GM13977 (cell line): ENCODE measurements at regions not wholly inside any gene's neighbourhood (a gene's known extent, or its start where the extent isn't known, plus 50 kb on each side); places are given as distances from the start of the nearest gene placed in this dataset.

Source experiments
- DNase-seq: peaks from one replicate; pipeline ENCODE4 v3.0.0; 2012; ENCODE audit warnings: low spot score
- in situ Hi-C: fragments of 300-500 bp; cut with MboI; formaldehyde crosslinking; loops from one replicate; pipeline ENCODE4 v1.12.0; 2022; ENCODE audit warnings: low sequenced_read_pairs, low pct_unique_long_range_greater_than_20kb, mixed read lengths, inconsistent platforms; ENCODE audit not compliant: unreplicated experiment
- TF ChIP-seq, protein P1 (sequence below): IDR thresholded peaks from 2 replicates; pipeline ENCODE4 v1.5.1; 2012; ENCODE audit warnings: mild to moderate bottlenecking, control low read depth; ENCODE audit not compliant: insufficient read depth; ENCODE audit errors: extremely low read depth, missing control alignments

DNA sequence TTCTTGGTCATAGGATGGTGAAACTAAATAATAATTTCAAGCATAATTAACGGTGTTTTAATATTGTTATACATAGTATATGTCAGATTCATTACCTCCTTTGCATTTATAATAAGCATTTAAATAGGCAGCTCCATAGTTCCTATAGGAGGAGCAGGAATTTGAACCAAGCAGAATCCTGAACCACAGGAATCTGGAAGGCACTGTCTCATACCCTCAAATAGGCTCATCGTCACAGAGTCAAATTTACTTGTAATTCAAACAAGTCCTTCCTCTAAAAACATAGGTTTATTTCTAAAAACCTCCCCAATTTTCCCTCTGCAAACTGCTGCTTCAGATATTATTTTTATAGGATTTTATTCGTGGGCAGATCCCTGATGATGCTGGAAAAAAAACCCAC is 376.3 kb upstream of the ARHGEF26 start:
- in situ Hi-C loops = no loop called here
- DNase-seq = no peak
- TF ChIP-seq, protein P1, sequence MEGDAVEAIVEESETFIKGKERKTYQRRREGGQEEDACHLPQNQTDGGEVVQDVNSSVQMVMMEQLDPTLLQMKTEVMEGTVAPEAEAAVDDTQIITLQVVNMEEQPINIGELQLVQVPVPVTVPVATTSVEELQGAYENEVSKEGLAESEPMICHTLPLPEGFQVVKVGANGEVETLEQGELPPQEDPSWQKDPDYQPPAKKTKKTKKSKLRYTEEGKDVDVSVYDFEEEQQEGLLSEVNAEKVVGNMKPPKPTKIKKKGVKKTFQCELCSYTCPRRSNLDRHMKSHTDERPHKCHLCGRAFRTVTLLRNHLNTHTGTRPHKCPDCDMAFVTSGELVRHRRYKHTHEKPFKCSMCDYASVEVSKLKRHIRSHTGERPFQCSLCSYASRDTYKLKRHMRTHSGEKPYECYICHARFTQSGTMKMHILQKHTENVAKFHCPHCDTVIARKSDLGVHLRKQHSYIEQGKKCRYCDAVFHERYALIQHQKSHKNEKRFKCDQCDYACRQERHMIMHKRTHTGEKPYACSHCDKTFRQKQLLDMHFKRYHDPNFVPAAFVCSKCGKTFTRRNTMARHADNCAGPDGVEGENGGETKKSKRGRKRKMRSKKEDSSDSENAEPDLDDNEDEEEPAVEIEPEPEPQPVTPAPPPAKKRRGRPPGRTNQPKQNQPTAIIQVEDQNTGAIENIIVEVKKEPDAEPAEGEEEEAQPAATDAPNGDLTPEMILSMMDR = no peak

DNA sequence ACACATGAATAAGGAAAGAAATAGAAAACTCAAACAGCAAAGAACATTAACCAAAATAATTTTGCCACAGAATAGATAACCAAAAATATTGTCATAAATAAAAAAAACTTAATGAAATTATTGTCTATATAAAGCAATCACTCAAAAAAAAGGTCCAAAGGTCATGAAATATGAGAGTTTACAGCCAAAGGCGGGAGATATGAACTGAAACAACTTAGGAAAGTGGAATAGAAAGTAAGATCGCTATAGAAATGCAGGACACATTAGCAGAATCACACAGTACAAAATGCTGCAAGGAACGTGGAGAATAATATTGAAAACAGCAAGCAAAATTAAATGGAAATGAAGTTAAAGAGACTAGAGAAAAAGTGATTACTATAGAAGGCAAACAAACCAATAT is 375.0 kb upstream of the ARHGEF26 start:
- in situ Hi-C loops = no loop called here
- no peak for DNase-seq
- TF ChIP-seq, protein P1 = no peak

DNA sequence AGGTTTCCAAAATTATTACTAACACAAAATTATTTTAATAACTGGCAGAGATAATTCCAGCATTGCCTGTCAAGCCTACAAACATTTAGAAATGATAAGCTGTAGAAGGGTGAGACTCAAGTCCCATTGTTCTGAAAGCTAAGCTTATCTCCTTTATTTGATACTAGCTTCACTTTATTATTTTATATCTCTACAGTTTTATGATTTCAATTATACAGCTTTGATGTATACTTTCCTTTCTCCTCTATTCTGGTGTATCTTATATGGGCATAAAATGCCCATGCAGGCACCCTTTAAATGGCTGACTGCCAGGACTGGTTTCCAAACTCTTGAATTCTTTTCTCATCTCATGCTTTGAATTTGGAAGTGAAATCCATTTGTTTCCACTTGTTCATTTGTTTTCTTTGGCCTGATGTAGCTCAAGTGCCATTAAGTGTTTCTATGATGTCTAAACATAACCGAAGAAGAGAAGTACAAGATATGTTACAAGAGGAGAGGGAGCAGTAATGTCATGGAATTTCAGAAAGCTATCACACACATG is 372.1 kb upstream of the ARHGEF26 start:
- DNase-seq = no peak
- TF ChIP-seq, protein P1 = no peak
- in situ Hi-C loops = no loop called here

DNA sequence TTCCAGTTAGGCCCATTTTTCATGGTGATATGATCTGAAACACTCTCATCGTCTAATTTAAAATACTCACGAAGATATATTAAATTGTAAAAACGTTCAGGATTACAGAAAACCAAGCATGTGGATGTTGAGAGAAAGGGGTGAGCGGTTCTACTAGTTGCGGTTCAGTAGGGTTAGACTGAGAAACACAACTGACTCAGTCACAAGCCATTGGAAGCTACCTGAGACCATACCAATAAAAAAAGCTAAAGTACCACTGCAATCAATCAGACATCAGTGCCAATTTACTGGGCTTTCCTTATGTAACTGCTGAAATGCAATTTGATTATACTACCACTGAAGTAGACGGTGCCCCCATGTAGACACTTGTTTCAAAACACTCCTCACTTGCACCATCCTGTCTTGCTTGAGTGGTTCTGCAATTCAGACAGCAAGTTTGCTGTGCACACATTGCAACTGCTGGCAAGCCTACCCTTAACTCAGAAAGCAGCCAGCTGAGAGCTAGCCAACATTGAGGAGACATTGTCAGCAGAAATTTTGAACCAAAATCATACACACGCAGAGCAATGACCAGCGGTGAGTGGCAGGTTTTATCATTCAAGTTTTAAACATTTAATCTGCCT is 368.7 kb upstream of the ARHGEF26 start:
- DNase-seq = no peak
- TF ChIP-seq, protein P1 = no peak
- in situ Hi-C loops = no loop called here

DNA sequence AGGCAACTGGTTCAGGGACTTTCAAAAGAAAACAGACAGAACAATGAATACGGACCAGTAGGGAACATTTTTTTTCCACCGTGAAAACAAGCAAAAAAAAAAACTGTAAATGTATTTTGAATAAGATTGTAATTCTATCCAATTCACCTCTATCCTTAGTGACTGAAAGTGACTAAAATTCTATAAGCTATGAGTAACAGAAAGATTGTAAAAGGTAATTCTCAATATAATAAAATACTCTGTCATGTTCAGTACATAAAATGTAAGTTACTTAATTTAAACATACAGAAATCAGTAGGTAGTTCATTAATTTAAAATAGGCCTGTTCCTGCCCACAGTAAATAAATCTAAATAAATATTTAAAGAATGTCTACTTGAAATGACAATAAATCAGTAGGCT is 368.2 kb upstream of the ARHGEF26 start:
- no peak for DNase-seq
- in situ Hi-C loops = no loop called here
- TF ChIP-seq, protein P1 = no peak

DNA sequence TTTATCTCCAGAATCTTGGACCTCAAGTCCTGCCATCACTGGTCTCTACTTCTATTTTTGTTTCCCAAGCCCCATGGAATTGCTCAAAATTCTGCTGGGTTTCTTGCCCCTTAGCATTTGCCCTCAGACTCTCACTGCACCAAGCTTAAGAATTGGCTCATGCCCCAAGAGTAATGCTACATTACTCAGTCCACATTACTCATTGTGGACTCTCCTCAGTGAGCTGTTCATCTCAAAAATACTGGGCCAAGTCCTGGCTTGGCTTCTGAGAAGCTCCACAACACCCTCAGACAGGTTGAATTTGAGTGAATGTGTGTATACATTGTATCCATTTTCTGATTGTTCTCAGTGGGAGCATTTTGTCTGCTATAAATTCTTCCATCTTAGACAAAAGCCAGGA is 364.4 kb upstream of the ARHGEF26 start:
- in situ Hi-C loops = no loop called here
- TF ChIP-seq, protein P1 = no peak
- no peak for DNase-seq

DNA sequence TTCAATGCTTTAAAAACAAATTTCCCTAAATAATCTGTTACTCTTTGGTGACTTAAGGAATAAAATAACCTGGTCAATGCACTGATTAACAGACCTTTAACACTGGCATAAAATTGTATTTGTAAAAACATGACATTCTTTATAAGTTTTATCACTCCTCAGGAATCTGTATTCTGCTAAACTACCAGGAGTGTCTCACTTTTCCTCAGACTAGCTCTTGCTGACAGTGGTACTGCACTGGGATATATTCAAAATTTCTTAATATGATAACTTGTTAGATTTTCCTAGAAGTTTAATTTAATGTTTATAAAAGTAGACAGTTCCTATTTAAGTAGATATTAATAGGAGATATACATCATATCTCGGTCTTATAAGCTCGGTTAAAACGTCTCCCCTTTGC is 363.4 kb upstream of the ARHGEF26 start:
- in situ Hi-C loops = no loop called here

More for the DNA sequence above, 363.4 kb upstream of the ARHGEF26 start:
- no peak for DNase-seq
- TF ChIP-seq, protein P1 = no peak
